Neural cell (in vitro differentiated cells): ENCODE measurements at regions not wholly inside any gene's neighbourhood (a gene's known extent, or its start where the extent isn't known, plus 50 kb on each side); places are given as distances from the start of the nearest gene placed in this dataset.

Experiments
- H2AFZ ChIP-seq: fragments of 200-600, 300-800 bp; sonication (generic), shearing (Covaris generic); 2 replicates; pipeline ENCODE4 v1.6.0; 2014; ENCODE audit warnings: low read depth, mild to moderate bottlenecking, antibody characterized with exemption, low read length, moderate library complexity
- H3F3A ChIP-seq: fragments of 200-600 bp; shearing (Covaris generic); 2 replicates; pipeline ENCODE4 v1.6.1; 2016; ENCODE audit warnings: mild to moderate bottlenecking, moderate library complexity, mixed read lengths, antibody characterized with exemption, low read length; ENCODE audit not compliant: insufficient read depth, poor library complexity, severe bottlenecking
- H3K27ac ChIP-seq: fragments of 200-600, 300-800 bp; sonication (generic), shearing (Covaris generic); 2 replicates; pipeline ENCODE4 v1.5.1; 2014; ENCODE audit warnings: mild to moderate bottlenecking, low read length, moderate library complexity
- H3K27me3 ChIP-seq: fragments of 300-800, 200-600 bp; sonication (generic), shearing (Covaris generic); 2 replicates; pipeline ENCODE4 v1.6.0; 2014; ENCODE audit warnings: mild to moderate bottlenecking, low read depth, low read length, moderate library complexity; ENCODE audit not compliant: insufficient read depth
- H3K36me3 ChIP-seq: fragments of 300-800, 200-600 bp; sonication (generic), shearing (Covaris generic); 2 replicates; pipeline ENCODE4 v1.5.1; 2014; ENCODE audit warnings: mild to moderate bottlenecking, antibody characterized with exemption, low read length, moderate library complexity; ENCODE audit not compliant: insufficient read depth
- H3K4me2 ChIP-seq: fragments of 300-800, 200-600 bp; sonication (generic), shearing (Covaris generic); 2 replicates; pipeline ENCODE4 v1.6.0; 2014; ENCODE audit warnings: mild to moderate bottlenecking, low read length
- H3K4me3 ChIP-seq: fragments of 300-800, 200-600 bp; sonication (generic), shearing (Covaris generic); 2 replicates; pipeline ENCODE4 v1.5.1; 2014; ENCODE audit warnings: mild to moderate bottlenecking, low read length, moderate library complexity
- H3K79me2 ChIP-seq: fragments of 200-600 bp; shearing (Covaris generic); replicated peaks from 2 replicates; pipeline ENCODE4 v1.6.0; 2014; ENCODE audit warnings: mild to moderate bottlenecking, low read length, moderate library complexity; ENCODE audit not compliant: insufficient read depth
- H3K9ac ChIP-seq: fragments of 300-800, 200-600 bp; sonication (generic), shearing (Covaris generic); 2 replicates; pipeline ENCODE4 v1.6.1; 2016; ENCODE audit warnings: mild to moderate bottlenecking, low read length, mixed read lengths
- H3K9me2 ChIP-seq: fragments of 200-600 bp; shearing (Covaris generic); 2 replicates; pipeline ENCODE4 v1.6.1; 2016; ENCODE audit warnings: mild to moderate bottlenecking, low read length, mixed read lengths; ENCODE audit not compliant: insufficient read depth
- H3K9me3 ChIP-seq: fragments of 200-600, 300-800 bp; sonication (generic), shearing (Covaris generic); 2 replicates; pipeline ENCODE4 v1.6.1; 2016; ENCODE audit warnings: mild to moderate bottlenecking, mixed run types, low read length, moderate library complexity, mixed read lengths
- H4K20me1 ChIP-seq: fragments of 200-600 bp; shearing (Covaris generic); 2 replicates; pipeline ENCODE4 v1.6.1; 2016; ENCODE audit warnings: mild to moderate bottlenecking, mixed run types; ENCODE audit not compliant: insufficient read depth
- CTCF ChIP-seq: fragments of 450-650 bp; IDR thresholded peaks from 2 replicates; pipeline ENCODE4 v1.5.1; 2014; ENCODE audit warnings: antibody characterized with exemption, mild to moderate bottlenecking, moderate library complexity; ENCODE audit not compliant: poor library complexity, severe bottlenecking
- EP300 ChIP-seq: fragments of 450-650 bp; conservative IDR thresholded peaks from 2 replicates; pipeline ENCODE4 v1.6.1; 2014; ENCODE audit warnings: antibody characterized with exemption, mild to moderate bottlenecking, moderate library complexity; ENCODE audit not compliant: poor library complexity, severe bottlenecking
- EZH2 ChIP-seq: fragments of 200-600, 300-800 bp; shearing (Covaris generic), sonication (generic); IDR thresholded peaks from 2 replicates; pipeline ENCODE4 v1.6.1; 2014; ENCODE audit warnings: antibody characterized with exemption, low read length, borderline replicate concordance, mild to moderate bottlenecking; ENCODE audit not compliant: insufficient read depth, poor library complexity, severe bottlenecking
- MXI1 ChIP-seq: fragments of 450-650 bp; conservative IDR thresholded peaks from 2 replicates; pipeline ENCODE4 v1.6.1; 2014; ENCODE audit warnings: antibody characterized with exemption, mild to moderate bottlenecking; ENCODE audit not compliant: poor library complexity, severe bottlenecking
- POLR2AphosphoS5 ChIP-seq: IDR thresholded peaks from 2 replicates; pipeline ENCODE4 v1.6.1; 2012
- RAD21 ChIP-seq: fragments of 450-650 bp; conservative IDR thresholded peaks from 2 replicates; pipeline ENCODE4 v1.6.1; 2014; ENCODE audit warnings: antibody characterized with exemption, mild to moderate bottlenecking, moderate library complexity
- REST ChIP-seq: IDR thresholded peaks from 2 replicates; pipeline ENCODE4 v1.6.1; 2012; ENCODE audit warnings: borderline replicate concordance
- SMC3 ChIP-seq: fragments of 450-650 bp; conservative IDR thresholded peaks from 2 replicates; pipeline ENCODE4 v1.6.1; 2014; ENCODE audit warnings: antibody characterized with exemption, mild to moderate bottlenecking, moderate library complexity; ENCODE audit not compliant: poor library complexity
- TAF1 ChIP-seq: IDR thresholded peaks from 2 replicates; pipeline ENCODE4 v1.6.1; 2012; ENCODE audit warnings: low read depth

GRCh38 chr4:17168571-17168970, 270.1 kb upstream of the LDB2 start:
- no peaks in the 10 kb centered on the region for H3K9me2 ChIP-seq
- no peak overlapping the region for H3K4me2 ChIP-seq
- no peak overlapping the region for H3K27ac ChIP-seq
- H3K9ac ChIP-seq, result no peak overlapping the region
- TF ChIP-seq MXI1, result no peak
- no peak for TF ChIP-seq POLR2AphosphoS5
- TF ChIP-seq CTCF, result no peak
- TF ChIP-seq SMC3, result no peak
- no peak for TF ChIP-seq TAF1
- TF ChIP-seq REST, result no peak
- TF ChIP-seq EP300, result no peak
- no peak for TF ChIP-seq EZH2
- no peak for TF ChIP-seq RAD21
- no peaks in the 10 kb centered on the region for H3K79me2 ChIP-seq
- no peaks in the 10 kb centered on the region for H4K20me1 ChIP-seq
- H3K36me3 ChIP-seq, result no peaks in the 10 kb centered on the region
- no peaks in the 10 kb centered on the region for H3F3A ChIP-seq
- H3K27me3 ChIP-seq, result no peaks in the 10 kb centered on the region
- H3K9me3 ChIP-seq, result no peaks in the 10 kb centered on the region
- H2AFZ ChIP-seq, result no peak overlapping the region
- H3K4me3 ChIP-seq, result no peak overlapping the region

DNA sequence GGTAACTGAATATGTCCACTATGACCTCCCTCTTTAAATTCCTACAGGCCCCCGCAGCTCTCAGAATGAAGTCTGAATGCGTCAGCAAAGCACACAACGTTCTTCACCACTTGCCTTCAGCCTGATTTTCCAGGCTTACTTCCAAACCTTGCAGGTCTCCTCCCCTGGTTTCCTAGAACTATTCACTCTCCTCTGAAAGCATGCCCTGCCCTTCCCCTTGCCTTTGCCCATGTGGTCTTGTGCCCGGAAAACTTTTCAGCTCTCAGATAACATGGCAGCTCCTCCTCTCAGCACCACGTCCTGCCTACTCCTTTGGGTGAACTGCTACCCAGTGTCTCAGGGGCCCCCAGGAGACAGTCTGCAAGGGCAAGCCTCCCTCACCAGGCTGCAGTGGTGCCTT, 268.5 kb upstream of the LDB2 start:
- Histone ChIP-seq H3K27me3 (no peaks in the 10 kb centered on the region), H3K27ac (no peak overlapping the region), H3K4me2 (no peak overlapping the region), H4K20me1 (no peaks in the 10 kb centered on the region), H3K4me3 (no peak overlapping the region), H3K79me2 (no peaks in the 10 kb centered on the region), H3K9me2 (no peaks in the 10 kb centered on the region), H2AFZ (no peak overlapping the region), H3K36me3 (no peaks in the 10 kb centered on the region), H3K9ac (no peak overlapping the region), H3F3A (no peaks in the 10 kb centered on the region), H3K9me3 (no peaks in the 10 kb centered on the region)
- TF ChIP-seq POLR2AphosphoS5, result no peak
- TF ChIP-seq CTCF, result no peak
- no peak for TF ChIP-seq SMC3
- no peak for TF ChIP-seq EZH2
- TF ChIP-seq EP300, result no peak
- TF ChIP-seq MXI1, result no peak
- TF ChIP-seq TAF1, result no peak
